ENCODE measurements at regions not wholly inside any gene's neighbourhood (a gene's known extent, or its start where the extent isn't known, plus 50 kb on each side); places are given as distances from the start of the nearest gene placed in this dataset.

GRCh38 chr3:84637272-84637671 lies 321.5 kb upstream of the CADM2 start:
- no peaks in the 10 kb centered on the region for H3K27me3 Mint-ChIP-seq
- no peak for TF ChIP-seq CTCF (IDR thresholded peaks at IDR 0.05)
- ChIA-PET CTCF (no interaction called here), POLR2A (no interaction called here)
- H3K4me1 Mint-ChIP-seq (ENCODE audit: low read depth), result no peaks in the 10 kb centered on the region
- H3K27me3 ChIP-seq (ENCODE audit: control insufficient read depth in 1 of 2, insufficient read depth in 2 of 2, low read length in 2 of 2), result no peaks in the 10 kb centered on the region
- no peaks in the 10 kb centered on the region for H3K9me3 ChIP-seq (ENCODE audit: control insufficient read depth in 1 of 2, insufficient read depth in 1 of 2, low read length in 2 of 2)
- intact Hi-C loops (cut with DNase I, micrococcal nuclease), result no loop called here
- no peaks in the 10 kb centered on the region for H3K36me3 ChIP-seq (ENCODE audit: insufficient read depth, low read length)
- no peaks in the 10 kb centered on the region for H3K36me3 Mint-ChIP-seq (ENCODE audit: low read depth)
- ATAC-seq (ENCODE audit: poor library complexity) (no peak), DNase-seq (no peak)
- H3K4me1 ChIP-seq (ENCODE audit: insufficient read depth, low read length), result no peaks in the 10 kb centered on the region
- no peak overlapping the region for H3K4me3 ChIP-seq (ENCODE audit: low read length)
- no peak overlapping the region for H3K27ac Mint-ChIP-seq
- no peak overlapping the region for H3K27ac ChIP-seq (ENCODE audit: low read depth in 1 of 2, low read length in 2 of 2)
- H3K4me3 Mint-ChIP-seq, result no peak overlapping the region
- H3K9me3 Mint-ChIP-seq, result peaks cover 19% of the 10 kb centered on the region

- Mint-ChIP-seq H3K27ac (no peak overlapping the region), H3K9me3 (peaks cover 12% of the 10 kb centered on the region), H3K4me3 (no peak overlapping the region), H3K36me3 (ENCODE audit: low read depth) (no peaks in the 10 kb centered on the region), H3K4me1 (ENCODE audit: low read depth) (no peaks in the 10 kb centered on the region), H3K27me3 (no peaks in the 10 kb centered on the region)
- Histone ChIP-seq H3K27me3 (ENCODE audit: control insufficient read depth in 1 of 2, insufficient read depth in 2 of 2, low read length in 2 of 2) (no peaks in the 10 kb centered on the region), H3K36me3 (ENCODE audit: insufficient read depth, low read length) (no peaks in the 10 kb centered on the region), H3K4me1 (ENCODE audit: insufficient read depth, low read length) (no peaks in the 10 kb centered on the region), H3K4me3 (ENCODE audit: low read length) (no peak overlapping the region), H3K27ac (ENCODE audit: low read depth in 1 of 2, low read length in 2 of 2) (no peak overlapping the region), H3K9me3 (ENCODE audit: control insufficient read depth in 1 of 2, insufficient read depth in 1 of 2, low read length in 2 of 2) (no peaks in the 10 kb centered on the region)
- intact Hi-C loops (cut with DNase I, micrococcal nuclease), result no loop called here
- no peak for DNase-seq
- no peak for TF ChIP-seq CTCF (IDR thresholded peaks at IDR 0.05)
- ATAC-seq (ENCODE audit: poor library complexity), result no peak
- ChIA-PET POLR2A (no interaction called here), CTCF (no interaction called here)
Measured at GRCh38 chr3:84666468-84666867, 292.3 kb upstream of the CADM2 start.

- CTCF ChIA-PET, result no interaction called here
- ATAC-seq (ENCODE audit: poor library complexity), result no peak
- POLR2A ChIA-PET, result no interaction called here
Measured at GRCh38 chr3:84679211-84679610, 279.6 kb upstream of the CADM2 start.

More at GRCh38 chr3:84679211-84679610, 279.6 kb upstream of the CADM2 start:
- Mint-ChIP-seq H3K27me3 (no peaks in the 10 kb centered on the region), H3K36me3 (ENCODE audit: low read depth) (no peaks in the 10 kb centered on the region), H3K4me1 (ENCODE audit: low read depth) (no peaks in the 10 kb centered on the region), H3K4me3 (no peak overlapping the region), H3K9me3 (peaks cover 32% of the 10 kb centered on the region), H3K27ac (no peak overlapping the region)
- H3K27me3 ChIP-seq (ENCODE audit: control insufficient read depth in 1 of 2, insufficient read depth in 2 of 2, low read length in 2 of 2), result no peaks in the 10 kb centered on the region
- no peaks in the 10 kb centered on the region for H3K36me3 ChIP-seq (ENCODE audit: insufficient read depth, low read length)
- H3K4me3 ChIP-seq (ENCODE audit: low read length), result no peak overlapping the region
- no peaks in the 10 kb centered on the region for H3K4me1 ChIP-seq (ENCODE audit: insufficient read depth, low read length)
- intact Hi-C loops (cut with DNase I, micrococcal nuclease), result no loop called here
- no peak for TF ChIP-seq CTCF (IDR thresholded peaks at IDR 0.05)
- H3K9me3 ChIP-seq (ENCODE audit: control insufficient read depth in 1 of 2, insufficient read depth in 1 of 2, low read length in 2 of 2), result peaks cover 0 to 3% of the 10 kb centered on the region in 2 experiments
- H3K27ac ChIP-seq (ENCODE audit: low read depth in 1 of 2, low read length in 2 of 2), result no peak overlapping the region
- DNase-seq, result no peak

Data from CD4-positive, alpha-beta T cell (primary cell).